IMR-90 (cell line): ENCODE measurements at regions not wholly inside any gene's neighbourhood (a gene's known extent, or its start where the extent isn't known, plus 50 kb on each side); places are given as distances from the start of the nearest gene placed in this dataset.

Experiments
- BHLHE40 ChIP-seq: fragments of 150-350 bp; IDR thresholded peaks from 2 replicates; pipeline ENCODE4 v1.6.1; 2016; ENCODE audit warnings: mild to moderate bottlenecking, low read depth, low read length
- MAFK ChIP-seq: IDR thresholded peaks from 2 replicates; pipeline ENCODE4 v1.6.1; 2012; ENCODE audit warnings: low read depth, low read length, improper control_type of control experiment
- POLR2A ChIP-seq: IDR thresholded peaks from 2 replicates; pipeline ENCODE4 v1.6.1; 2012; ENCODE audit warnings: mild to moderate bottlenecking, low read depth, low read length
- RAD21 ChIP-seq: IDR thresholded peaks from 2 replicates; pipeline ENCODE4 v1.6.1; 2012; ENCODE audit warnings: low read length, improper control_type of control experiment
- SMC3 ChIP-seq: fragments of 150-350 bp; IDR thresholded peaks from 2 replicates; pipeline ENCODE4 v1.6.1; 2016; ENCODE audit warnings: low read depth, mild to moderate bottlenecking, antibody characterized with exemption, low read length, moderate library complexity
- TF ChIP-seq, protein P1 (sequence below): conservative IDR thresholded peaks from 2 replicates; pipeline ENCODE4 v1.5.1; 2012; ENCODE audit warnings: mild to moderate bottlenecking, low read depth, low read length, improper control_type of control experiment

DNA sequence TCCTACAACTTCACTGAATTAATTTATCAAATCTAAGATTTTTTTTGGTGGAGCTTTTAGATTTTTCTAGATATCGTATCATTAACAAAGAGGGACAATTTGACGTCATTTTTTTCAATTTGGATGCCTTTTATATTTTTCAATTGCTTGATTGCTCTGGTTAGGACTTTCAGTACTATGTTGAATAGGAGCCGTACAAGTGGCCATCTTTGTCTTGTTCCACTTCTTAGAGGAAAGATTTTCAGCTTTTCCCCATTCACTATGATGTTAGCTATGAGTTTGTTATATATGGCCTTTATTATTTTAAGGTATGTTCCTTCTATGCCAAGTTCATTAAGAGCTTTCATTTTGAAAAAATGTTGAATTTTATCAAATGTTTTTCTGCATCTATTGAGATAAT is 86.4 kb upstream of the MYCN start:
- no peak for TF ChIP-seq RAD21
- TF ChIP-seq, protein P1, sequence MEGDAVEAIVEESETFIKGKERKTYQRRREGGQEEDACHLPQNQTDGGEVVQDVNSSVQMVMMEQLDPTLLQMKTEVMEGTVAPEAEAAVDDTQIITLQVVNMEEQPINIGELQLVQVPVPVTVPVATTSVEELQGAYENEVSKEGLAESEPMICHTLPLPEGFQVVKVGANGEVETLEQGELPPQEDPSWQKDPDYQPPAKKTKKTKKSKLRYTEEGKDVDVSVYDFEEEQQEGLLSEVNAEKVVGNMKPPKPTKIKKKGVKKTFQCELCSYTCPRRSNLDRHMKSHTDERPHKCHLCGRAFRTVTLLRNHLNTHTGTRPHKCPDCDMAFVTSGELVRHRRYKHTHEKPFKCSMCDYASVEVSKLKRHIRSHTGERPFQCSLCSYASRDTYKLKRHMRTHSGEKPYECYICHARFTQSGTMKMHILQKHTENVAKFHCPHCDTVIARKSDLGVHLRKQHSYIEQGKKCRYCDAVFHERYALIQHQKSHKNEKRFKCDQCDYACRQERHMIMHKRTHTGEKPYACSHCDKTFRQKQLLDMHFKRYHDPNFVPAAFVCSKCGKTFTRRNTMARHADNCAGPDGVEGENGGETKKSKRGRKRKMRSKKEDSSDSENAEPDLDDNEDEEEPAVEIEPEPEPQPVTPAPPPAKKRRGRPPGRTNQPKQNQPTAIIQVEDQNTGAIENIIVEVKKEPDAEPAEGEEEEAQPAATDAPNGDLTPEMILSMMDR: no peak
- no peak for TF ChIP-seq POLR2A
- no peak for TF ChIP-seq BHLHE40
- TF ChIP-seq MAFK: no peak
- TF ChIP-seq SMC3: no peak
